ENCODE measurements at regions not wholly inside any gene's neighbourhood (a gene's known extent, or its start where the extent isn't known, plus 50 kb on each side); places are given as distances from the start of the nearest gene placed in this dataset.

DNA sequence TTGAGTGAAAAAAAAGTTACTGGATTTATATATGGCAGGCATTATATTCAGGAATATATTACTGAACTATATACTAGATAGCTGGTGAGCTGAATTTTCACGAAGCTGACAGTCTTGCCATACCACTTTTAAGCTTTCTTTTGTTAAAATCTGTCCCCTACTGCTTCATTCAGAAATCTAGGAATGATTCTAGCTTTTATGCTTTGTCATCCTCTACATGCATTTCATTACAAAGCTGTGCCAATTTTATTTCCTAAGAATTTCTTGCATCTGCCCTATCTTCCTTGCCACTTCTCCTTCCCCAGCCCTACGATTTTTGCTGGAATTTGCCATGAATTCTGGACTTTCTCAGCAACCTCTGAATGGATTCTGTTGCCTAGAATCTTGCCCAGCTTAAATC lies 158.5 kb upstream of the ADGRB3 start:
- BruUV-seq (replicated peaks), result no TSS peak
- CTCF ChIA-PET, result no interaction called here
- no peak overlapping the region for H3K27ac Mint-ChIP-seq (ENCODE audit: unreplicated experiment)
- H3K27me3 Mint-ChIP-seq (ENCODE audit: unreplicated experiment), result no peaks in the 10 kb centered on the region
- H3K4me1 Mint-ChIP-seq (ENCODE audit: low read depth, unreplicated experiment), result no peaks in the 10 kb centered on the region
- H3K4me3 Mint-ChIP-seq (ENCODE audit: low read depth, unreplicated experiment), result no peak overlapping the region
- intact Hi-C loops (cut with micrococcal nuclease; ENCODE audit: unreplicated experiment), result no loop called here
- H3K36me3 Mint-ChIP-seq (ENCODE audit: insufficient read depth, unreplicated experiment), result no peaks in the 10 kb centered on the region
- H3K9me3 Mint-ChIP-seq (ENCODE audit: low read depth, unreplicated experiment), result peaks cover 7% of the 10 kb centered on the region
- no peak for DNase-seq
- no peak for TF ChIP-seq CTCF (IDR thresholded peaks at IDR 0.05; ENCODE audit: unreplicated experiment)

DNA sequence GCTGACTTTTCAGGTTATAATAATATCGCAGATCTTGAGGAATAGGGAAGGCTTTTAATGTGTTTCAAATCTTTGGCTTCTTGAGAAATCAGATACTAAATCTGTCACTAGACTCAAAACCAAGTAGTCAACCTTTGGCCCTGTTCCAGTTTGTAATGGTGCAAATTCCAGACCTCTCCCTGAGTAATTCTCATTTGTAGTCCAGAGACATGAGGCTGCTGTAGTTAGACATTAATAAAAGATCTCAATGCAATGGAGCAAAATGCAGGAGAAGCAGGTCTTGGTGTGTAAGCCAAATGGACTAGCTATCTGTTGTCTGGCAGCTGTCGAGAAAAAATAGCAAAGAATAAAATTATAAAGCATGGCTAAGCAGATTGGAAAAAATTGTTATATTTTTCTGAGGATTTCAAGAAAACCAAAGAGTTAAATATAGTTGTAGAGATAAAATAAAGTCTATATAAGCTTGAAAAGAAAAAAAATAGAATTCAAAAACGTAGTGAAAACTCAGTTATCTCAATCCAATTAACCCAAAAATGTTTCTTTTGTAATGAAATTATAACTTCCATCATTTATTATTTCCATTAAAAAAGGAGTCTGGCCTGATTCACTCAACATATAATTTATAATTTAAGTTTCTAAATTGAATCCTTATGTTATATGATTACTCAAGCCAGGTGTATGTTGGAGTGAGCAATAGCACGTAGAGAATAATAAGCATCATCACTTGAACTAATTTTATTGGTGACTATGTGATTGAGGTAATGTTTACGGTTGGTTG lies 161.5 kb upstream of the ADGRB3 start:
- CTCF ChIA-PET, result no interaction called here

GRCh38 chr6:68468244-68468884 lies 166.7 kb upstream of the ADGRB3 start:
- BruUV-seq (replicated peaks), result no TSS peak
- no peak for DNase-seq
- peaks cover 4% of the 10 kb centered on the region for H3K9me3 Mint-ChIP-seq (ENCODE audit: low read depth, unreplicated experiment)
- no peaks in the 10 kb centered on the region for H3K4me1 Mint-ChIP-seq (ENCODE audit: low read depth, unreplicated experiment)
- intact Hi-C loops (cut with micrococcal nuclease; ENCODE audit: unreplicated experiment), result no loop called here
- CTCF ChIA-PET, result no interaction called here
- no peak overlapping the region for H3K27ac Mint-ChIP-seq (ENCODE audit: unreplicated experiment)
- TF ChIP-seq CTCF (IDR thresholded peaks at IDR 0.05; ENCODE audit: unreplicated experiment), result no peak
- no peaks in the 10 kb centered on the region for H3K36me3 Mint-ChIP-seq (ENCODE audit: insufficient read depth, unreplicated experiment)
- no peaks in the 10 kb centered on the region for H3K27me3 Mint-ChIP-seq (ENCODE audit: unreplicated experiment)
- H3K4me3 Mint-ChIP-seq (ENCODE audit: low read depth, unreplicated experiment), result no peak overlapping the region

More for the DNA sequence above, 161.5 kb upstream of the ADGRB3 start:
- H3K27me3 Mint-ChIP-seq (ENCODE audit: unreplicated experiment), result no peaks in the 10 kb centered on the region
- intact Hi-C loops (cut with micrococcal nuclease; ENCODE audit: unreplicated experiment), result no loop called here
- TF ChIP-seq CTCF (IDR thresholded peaks at IDR 0.05; ENCODE audit: unreplicated experiment), result no peak
- no peaks in the 10 kb centered on the region for H3K36me3 Mint-ChIP-seq (ENCODE audit: insufficient read depth, unreplicated experiment)
- no peak overlapping the region for H3K4me3 Mint-ChIP-seq (ENCODE audit: low read depth, unreplicated experiment)
- H3K27ac Mint-ChIP-seq (ENCODE audit: unreplicated experiment), result no peak overlapping the region
- peaks cover 7% of the 10 kb centered on the region for H3K9me3 Mint-ChIP-seq (ENCODE audit: low read depth, unreplicated experiment)
- no peak for DNase-seq
- BruUV-seq (replicated peaks), result no TSS peak
- no peaks in the 10 kb centered on the region for H3K4me1 Mint-ChIP-seq (ENCODE audit: low read depth, unreplicated experiment)

- no peaks in the 10 kb centered on the region for H3K36me3 Mint-ChIP-seq (ENCODE audit: insufficient read depth, unreplicated experiment)
- no peak for TF ChIP-seq CTCF (IDR thresholded peaks at IDR 0.05; ENCODE audit: unreplicated experiment)
- intact Hi-C loops (cut with micrococcal nuclease; ENCODE audit: unreplicated experiment), result no loop called here
- H3K27ac Mint-ChIP-seq (ENCODE audit: unreplicated experiment), result no peak overlapping the region
- H3K4me1 Mint-ChIP-seq (ENCODE audit: low read depth, unreplicated experiment), result no peaks in the 10 kb centered on the region
- CTCF ChIA-PET, result no interaction called here
- no TSS peak for BruUV-seq (replicated peaks)
- no peaks in the 10 kb centered on the region for H3K27me3 Mint-ChIP-seq (ENCODE audit: unreplicated experiment)
- DNase-seq, result no peak
- no peak overlapping the region for H3K4me3 Mint-ChIP-seq (ENCODE audit: low read depth, unreplicated experiment)
- H3K9me3 Mint-ChIP-seq (ENCODE audit: low read depth, unreplicated experiment), result peaks cover 6% of the 10 kb centered on the region
These were observed 176.6 kb upstream of the ADGRB3 start for GRCh38 chr6:68458447-68458846.

Measured in Calu3 (cell line).